Transverse colon (tissue), 4 donors: ENCODE measurements at regions not wholly inside any gene's neighbourhood (a gene's known extent, or its start where the extent isn't known, plus 50 kb on each side); places are given as distances from the start of the nearest gene placed in this dataset.

Experiments used
- EP300 ChIP-seq: sonication (generic); formaldehyde crosslinking; IDR thresholded peaks from one replicate; pipeline ENCODE4 v1.6.1; 2017; ENCODE audit warnings: antibody characterized with exemption, low read depth
- POLR2A ChIP-seq: fragments of 450-650 bp; IDR thresholded peaks from one replicate; pipeline ENCODE4 v1.6.1; 2016; ENCODE audit warnings: antibody characterized with exemption, mild to moderate bottlenecking, moderate library complexity
- POLR2AphosphoS5 ChIP-seq, 3 donors: sonication (generic); formaldehyde crosslinking; IDR thresholded peaks; one replicate each; pipeline ENCODE4 v1.6.1; 2016; ENCODE audit warnings: antibody characterized with exemption in 3 of 3
- TF ChIP-seq, protein P1 (sequence below), 5 experiments: fragments of 200-600 bp in 3 of 5; fragments of 450-650 bp in 2 of 5; sonication (generic) in 3 of 5; IDR thresholded peaks; 1 replicate in 2 of 5; 2 replicates in 3 of 5; pipeline ENCODE4 v1.5.1; 2016 to 2017; ENCODE audit warnings: antibody characterized with exemption in 5 of 5, inconsistent platforms in 3 of 5, mild to moderate bottlenecking in 2 of 5, moderate library complexity in 1 of 5

DNA sequence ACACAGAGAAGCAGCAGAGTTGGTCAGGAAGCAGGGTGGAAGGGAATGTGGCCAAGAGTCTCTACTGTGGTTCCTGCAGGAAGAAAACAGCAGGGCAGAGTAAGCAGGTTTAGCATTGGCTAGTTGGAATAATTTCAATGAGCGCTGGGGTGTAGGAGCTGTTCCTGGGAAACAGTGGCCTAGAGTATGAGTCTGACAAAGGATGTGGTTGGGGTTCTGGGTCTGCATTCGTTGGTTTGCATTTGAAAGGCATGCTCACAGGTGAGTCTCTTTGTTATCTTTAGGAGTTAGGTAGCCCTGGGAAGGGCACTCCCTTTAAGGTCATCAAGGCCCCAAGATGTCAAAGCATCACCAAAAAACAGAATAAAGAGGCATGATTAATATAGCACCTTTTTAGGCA lies 911.6 kb upstream of the SLC35B3 start:
- no peak for TF ChIP-seq POLR2AphosphoS5 (IDR thresholded peaks at IDR 0.05)
- no peak for TF ChIP-seq POLR2A
- TF ChIP-seq, protein P1, sequence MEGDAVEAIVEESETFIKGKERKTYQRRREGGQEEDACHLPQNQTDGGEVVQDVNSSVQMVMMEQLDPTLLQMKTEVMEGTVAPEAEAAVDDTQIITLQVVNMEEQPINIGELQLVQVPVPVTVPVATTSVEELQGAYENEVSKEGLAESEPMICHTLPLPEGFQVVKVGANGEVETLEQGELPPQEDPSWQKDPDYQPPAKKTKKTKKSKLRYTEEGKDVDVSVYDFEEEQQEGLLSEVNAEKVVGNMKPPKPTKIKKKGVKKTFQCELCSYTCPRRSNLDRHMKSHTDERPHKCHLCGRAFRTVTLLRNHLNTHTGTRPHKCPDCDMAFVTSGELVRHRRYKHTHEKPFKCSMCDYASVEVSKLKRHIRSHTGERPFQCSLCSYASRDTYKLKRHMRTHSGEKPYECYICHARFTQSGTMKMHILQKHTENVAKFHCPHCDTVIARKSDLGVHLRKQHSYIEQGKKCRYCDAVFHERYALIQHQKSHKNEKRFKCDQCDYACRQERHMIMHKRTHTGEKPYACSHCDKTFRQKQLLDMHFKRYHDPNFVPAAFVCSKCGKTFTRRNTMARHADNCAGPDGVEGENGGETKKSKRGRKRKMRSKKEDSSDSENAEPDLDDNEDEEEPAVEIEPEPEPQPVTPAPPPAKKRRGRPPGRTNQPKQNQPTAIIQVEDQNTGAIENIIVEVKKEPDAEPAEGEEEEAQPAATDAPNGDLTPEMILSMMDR (IDR thresholded peaks at IDR 0.05), result no peak
- TF ChIP-seq EP300, result no peak
